A549 (cell line): ENCODE measurements at regions not wholly inside any gene's neighbourhood (a gene's known extent, or its start where the extent isn't known, plus 50 kb on each side); places are given as distances from the start of the nearest gene placed in this dataset.

Source experiments
- ATAC-seq, 2 experiments: fragments of 200-7000 bp in 1 of 2; fragments of >200 bp in 1 of 2; cut with Nextera tagmentation in 1 of 2; cut with Tn5 transposase in 1 of 2; 3 replicates each; pipeline versions ENCODE4 v1.8.0 to v1.9.1; 2018 to 2020; ENCODE audit warnings: mild to moderate bottlenecking in 1 of 2, moderate library complexity in 1 of 2
- CTCF ChIA-PET: fragments of 300-600 bp; sonication (Branson Sonifier 250); formaldehyde crosslinking; extraction: SDS; loops from one replicate; lab custom pipeline; 2021; ENCODE audit warnings: antibody characterized with exemption, inconsistent platforms; lab: Yijun Ruan, JAX
- POLR2A ChIA-PET: fragments of 350-600 bp; formaldehyde crosslinking; extraction: SDS; loops from one replicate; lab custom pipeline; 2021; ENCODE audit warnings: antibody characterized with exemption, inconsistent platforms; lab: Yijun Ruan, JAX
- DNase-seq, 2 experiments: peaks; one replicate each; pipeline versions ENCODE4 v3.0.0 to v3.0.0-alpha.2; 2011 to 2016; ENCODE audit warnings: low read depth in 1 of 2, low spot score in 1 of 2
- FAIRE-seq: peaks from 2 replicates; lab custom pipeline; 2011; peaks lifted over from hg19 to GRCh38; lab: Jason Lieb, UNC
- H3K27ac ChIP-seq, 2 experiments: fragments of >200 bp; sonication (Bioruptor Twin); formaldehyde crosslinking; 3 replicates each; pipeline ENCODE4 v1.5.1; 2016 to 2017
- H3K4me1 ChIP-seq: fragments of >200 bp; sonication (Bioruptor Twin); formaldehyde crosslinking; 3 replicates; pipeline ENCODE4 v1.6.1; 2016
- H3K4me2 ChIP-seq: fragments of >200 bp; sonication (Bioruptor Twin); formaldehyde crosslinking; 3 replicates; pipeline ENCODE4 v1.6.1; 2016
- H3K4me3 ChIP-seq: fragments of >200 bp; sonication (Bioruptor Twin); formaldehyde crosslinking; 3 replicates; pipeline ENCODE4 v1.5.1; 2016
- H3K9me3 ChIP-seq: fragments of >200 bp; sonication (Bioruptor Twin); formaldehyde crosslinking; 3 replicates; pipeline ENCODE4 v1.6.1; 2016
- BCL3 ChIP-seq: fragments of >200 bp; sonication (Bioruptor Twin); formaldehyde crosslinking; IDR thresholded peaks from 3 replicates; pipeline ENCODE4 v1.6.1; 2016
- CBX2 ChIP-seq: fragments of 200-600 bp; sonication (generic); IDR thresholded peaks from 2 replicates; pipeline ENCODE4 v1.6.1; 2016; ENCODE audit warnings: low read depth, mild to moderate bottlenecking, borderline replicate concordance
- CHD2 ChIP-seq: fragments of 150-350 bp; IDR thresholded peaks from 2 replicates; pipeline ENCODE4 v1.6.1; 2014; ENCODE audit warnings: low read length; ENCODE audit not compliant: partially characterized antibody
- CHD4 ChIP-seq: fragments of 200-600 bp; sonication (generic); IDR thresholded peaks from 2 replicates; pipeline ENCODE4 v1.6.1; 2016; ENCODE audit warnings: antibody characterized with exemption, mild to moderate bottlenecking, borderline replicate concordance
- E2F6 ChIP-seq: IDR thresholded peaks from 2 replicates; pipeline ENCODE4 v1.6.1; 2012; ENCODE audit warnings: low read depth, borderline replicate concordance
- EHMT2 ChIP-seq: fragments of 200-600 bp; sonication (generic); IDR thresholded peaks from 2 replicates; pipeline ENCODE4 v1.6.1; 2016; ENCODE audit warnings: antibody characterized with exemption, low read depth, mild to moderate bottlenecking, moderate library complexity
- ELK1 ChIP-seq: fragments of 150-350 bp; IDR thresholded peaks from 2 replicates; pipeline ENCODE4 v1.6.1; 2014; ENCODE audit warnings: low read depth, mild to moderate bottlenecking, low read length
- EP300 ChIP-seq, 2 experiments: fragments of >200 bp; sonication (Bioruptor Twin); formaldehyde crosslinking; IDR thresholded peaks; 2 replicates in 1 of 2; 3 replicates in 1 of 2; pipeline ENCODE4 v1.6.1; 2016 to 2017
- GATA3 ChIP-seq: IDR thresholded peaks from 2 replicates; pipeline ENCODE4 v1.6.1; 2012; ENCODE audit warnings: borderline replicate concordance
- HOXB13 ChIP-seq: fragments of 250-450 bp; sonication (Bioruptor Pico); IDR thresholded peaks from 2 replicates; pipeline ENCODE4 v1.5.0; 2020; ENCODE audit warnings: low read depth, mild to moderate bottlenecking, moderate library complexity
- KDM1A ChIP-seq: fragments of 200-600 bp; sonication (generic); IDR thresholded peaks from 2 replicates; pipeline ENCODE4 v1.6.1; 2016; ENCODE audit warnings: low read depth, mild to moderate bottlenecking
- MAX ChIP-seq: IDR thresholded peaks from 2 replicates; pipeline ENCODE4 v1.6.1; 2012
- NFE2L2 ChIP-seq: fragments of 150-350 bp; conservative IDR thresholded peaks from 2 replicates; pipeline ENCODE4 v1.6.1; 2014; ENCODE audit warnings: low read length
- NPAS2 ChIP-seq: fragments of 250-450 bp; sonication (Bioruptor Pico); IDR thresholded peaks from 2 replicates; pipeline ENCODE4 v1.8.0; 2022; ENCODE audit warnings: mild to moderate bottlenecking, moderate library complexity, borderline replicate concordance
- PBX3 ChIP-seq: IDR thresholded peaks from 2 replicates; pipeline ENCODE4 v1.6.1; 2012
- PHF8 ChIP-seq: fragments of 200-600 bp; sonication (generic); IDR thresholded peaks from 2 replicates; pipeline ENCODE4 v1.6.1; 2016; ENCODE audit warnings: low read depth, mild to moderate bottlenecking, antibody characterized with exemption, moderate library complexity, borderline replicate concordance
- POLR2A ChIP-seq: IDR thresholded peaks from 2 replicates; pipeline ENCODE4 v1.6.1; 2012; ENCODE audit warnings: mild to moderate bottlenecking, low read length
- RAD21 ChIP-seq, 2 experiments: fragments of >200 bp in 1 of 2; sonication (Bioruptor Twin) in 1 of 2; formaldehyde crosslinking in 1 of 2; IDR thresholded peaks in 1 of 2; conservative IDR thresholded peaks in 1 of 2; 2 replicates in 1 of 2; 3 replicates in 1 of 2; pipeline ENCODE4 v1.6.1; 2012 to 2018; ENCODE audit warnings: inconsistent platforms in 1 of 2
- SMC3 ChIP-seq: fragments of >200 bp; sonication (Bioruptor Twin); formaldehyde crosslinking; IDR thresholded peaks from 3 replicates; pipeline ENCODE4 v1.6.1; 2018; ENCODE audit warnings: inconsistent platforms
- SREBF2 ChIP-seq: fragments of 450-650 bp; IDR thresholded peaks from 2 replicates; pipeline ENCODE4 v1.6.1; 2014; ENCODE audit warnings: mild to moderate bottlenecking, moderate library complexity
- USF2 ChIP-seq: fragments of 450-650 bp; IDR thresholded peaks from 2 replicates; pipeline ENCODE4 v1.6.1; 2014; ENCODE audit warnings: antibody characterized with exemption
- ZC3H11A ChIP-seq: fragments of 450-650 bp; IDR thresholded peaks from 2 replicates; pipeline ENCODE4 v1.6.1; 2014; ENCODE audit warnings: antibody characterized with exemption, mild to moderate bottlenecking
- ZFP36 ChIP-seq: fragments of 450-650 bp; IDR thresholded peaks from 2 replicates; pipeline ENCODE4 v1.6.1; 2014; ENCODE audit warnings: borderline replicate concordance; ENCODE audit not compliant: partially characterized antibody
- WGBS: methylation state at CpG from one replicate; pipeline ENCODE4 v1.1.6; 2017; ENCODE audit errors: missing lambda C conversion rate; 5-methylcytosine and 5-hydroxymethylcytosine counted together

- TF ChIP-seq USF2 = no peak
- TF ChIP-seq POLR2A = no peak
- TF ChIP-seq, all 56 proteins: peak for 0
Observed at GRCh38 chr5:15133456-15133965, 261.9 kb upstream of the ANKH start (continued).

- Histone ChIP-seq H3K9me3 (no peaks in the 10 kb centered on the region), H3K27ac (no peak overlapping the region), H3K4me1 (no peaks in the 10 kb centered on the region), H3K4me2 (no peak overlapping the region)
- FAIRE-seq = no peak
- no peak for ATAC-seq
- DNase-seq = no peak
- 21% methylated on average over 5 of the region's 5 CpGs for WGBS
- POLR2A ChIA-PET = no interaction called here
- no peak for TF ChIP-seq NFE2L2
- no peak for TF ChIP-seq E2F6
- no peak for TF ChIP-seq SREBF2
- no peak for TF ChIP-seq PBX3
- no peak for TF ChIP-seq HOXB13 (CRISPR knock-in tag)
- TF ChIP-seq NPAS2 (CRISPR knock-in tag) = no peak
- TF ChIP-seq ELK1 = no peak
- no peak for TF ChIP-seq USF2
- TF ChIP-seq CHD4 = no peak
- no peak for TF ChIP-seq EP300 (IDR thresholded peaks at IDR 0.05)
- no peak for TF ChIP-seq RAD21 (conservative IDR thresholded peaks at IDR 0.05 in 1 of 2, IDR thresholded peaks at IDR 0.05 in 1 of 2)
- no peak for TF ChIP-seq ZFP36
- no peak for TF ChIP-seq CBX2
- no peak for TF ChIP-seq CHD2
- no peak for TF ChIP-seq MAX
- TF ChIP-seq ZC3H11A = no peak
- TF ChIP-seq, all 56 proteins: peak for 0
- CTCF ChIA-PET = interaction anchor here (0.6 to 0.9 kb wide), 2 partner anchors 21 to 27 kb away, joined by 3 read pairs; no protein-coding TSS in a partner anchor
- H3K4me3 ChIP-seq = no peak overlapping the region
Observed at GRCh38 chr5:15132816-15133405, 261.3 kb upstream of the ANKH start.

- Histone ChIP-seq H3K27ac (no peak overlapping the region), H3K4me1 (no peaks in the 10 kb centered on the region), H3K9me3 (no peaks in the 10 kb centered on the region), H3K4me3 (no peak overlapping the region), H3K4me2 (no peak overlapping the region)
- TF ChIP-seq EHMT2 (no peak), BCL3 (no peak), GATA3 (no peak), E2F6 (no peak), SMC3 (no peak), ELK1 (no peak), KDM1A (no peak), PHF8 (no peak)
- no peak for FAIRE-seq
- WGBS = 22% methylated on average over 3 of the region's 5 CpGs
- ChIA-PET POLR2A (no interaction called here), CTCF (interaction anchor here (0.6 to 0.9 kb wide), 2 partner anchors 22 to 26 kb away, joined by 3 read pairs; no protein-coding TSS in a partner anchor)
- no peak for DNase-seq
- no peak for ATAC-seq
Observed at GRCh38 chr5:15131909-15132308, 260.3 kb upstream of the ANKH start.
